SIG-M5 treated with dmso at 0.1 percent for 504 hours (cell line): ENCODE measurements at regions not wholly inside any gene's neighbourhood (a gene's known extent, or its start where the extent isn't known, plus 50 kb on each side); places are given as distances from the start of the nearest gene placed in this dataset.

Experiments used
- DNase-seq: peaks from one replicate; lab custom pipeline; 2025; ENCODE audit not compliant: unreplicated experiment; lab: John Stamatoyannopoulos, UW

DNA sequence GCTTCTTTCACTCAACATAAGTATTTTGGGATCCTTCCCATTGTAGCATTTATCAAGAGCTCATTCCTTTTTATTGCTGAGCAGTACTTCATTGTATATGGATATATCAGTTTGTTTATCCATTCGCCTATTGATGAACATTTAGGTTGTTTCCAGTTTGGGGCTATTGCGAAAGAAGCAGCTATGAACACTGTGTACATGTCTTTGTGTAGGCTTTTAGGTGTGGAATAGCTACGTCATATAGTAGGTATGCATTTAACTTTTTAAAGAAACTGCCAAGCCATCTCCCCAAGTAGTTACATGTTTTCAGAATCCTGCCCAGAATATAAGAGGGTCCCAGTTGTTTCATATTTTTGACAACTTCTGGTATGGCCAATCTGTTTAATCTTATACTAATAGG, 468.1 kb downstream of the IPMK start:
- no peak for DNase-seq

DNA sequence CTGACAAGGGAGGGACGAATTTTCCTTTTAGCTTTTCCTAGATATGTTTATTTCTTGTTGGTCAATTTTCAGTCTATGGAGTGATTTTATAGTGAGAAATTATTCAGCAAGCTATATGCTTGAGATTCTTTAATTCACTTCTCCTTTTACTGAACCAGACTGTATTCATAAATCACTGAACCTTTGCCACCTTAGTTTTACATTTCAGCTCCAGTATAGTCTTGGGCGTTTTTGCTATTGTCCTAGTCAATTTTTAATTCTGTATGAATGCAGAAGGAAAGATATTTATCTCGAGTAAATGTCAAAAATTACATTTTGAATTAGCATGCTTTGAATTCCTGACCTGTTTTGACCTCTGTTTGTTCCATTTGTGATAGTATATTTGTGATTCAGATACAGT, 468.9 kb downstream of the IPMK start:
- DNase-seq = no peak

DNA sequence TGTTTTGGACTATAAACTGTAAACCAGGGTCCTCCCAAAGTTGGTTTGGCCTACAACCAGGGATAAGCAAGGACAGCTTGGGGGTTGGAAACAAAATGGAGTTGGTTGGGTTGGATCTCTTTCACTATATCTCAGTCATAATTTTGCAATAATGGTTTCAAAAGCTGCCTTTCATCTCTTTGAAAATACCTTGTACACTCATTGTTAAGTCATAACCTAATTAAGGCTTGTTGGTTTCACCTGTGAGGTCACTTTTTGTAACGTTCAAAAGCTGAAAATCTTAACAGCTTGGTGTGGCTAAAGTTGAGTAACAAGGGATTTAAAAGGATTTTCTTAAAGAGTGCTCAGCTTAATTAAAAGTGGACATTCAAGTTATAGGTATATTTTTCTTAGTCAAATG, 476.1 kb downstream of the IPMK start:
- no peak for DNase-seq

DNA sequence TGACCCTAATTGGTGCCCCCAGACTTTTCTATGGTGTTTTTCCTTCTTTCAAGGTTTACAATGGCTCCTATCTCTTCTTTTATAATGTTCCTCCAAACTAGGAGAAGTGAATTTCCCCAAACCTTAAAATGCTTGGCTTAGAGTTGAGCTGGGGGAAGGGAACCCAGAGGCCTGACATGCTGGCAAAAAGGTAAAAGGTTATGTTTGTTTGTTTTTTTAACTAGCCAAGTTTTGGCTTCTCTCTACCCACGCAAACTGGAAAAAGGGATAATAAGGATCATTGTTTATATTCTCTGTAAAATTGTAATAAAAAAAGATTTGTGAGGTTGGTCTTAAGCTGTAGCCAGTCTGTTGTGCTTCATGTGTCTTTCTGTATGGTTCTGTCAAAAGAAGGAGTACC, 477.0 kb downstream of the IPMK start:
- no peak for DNase-seq

DNA sequence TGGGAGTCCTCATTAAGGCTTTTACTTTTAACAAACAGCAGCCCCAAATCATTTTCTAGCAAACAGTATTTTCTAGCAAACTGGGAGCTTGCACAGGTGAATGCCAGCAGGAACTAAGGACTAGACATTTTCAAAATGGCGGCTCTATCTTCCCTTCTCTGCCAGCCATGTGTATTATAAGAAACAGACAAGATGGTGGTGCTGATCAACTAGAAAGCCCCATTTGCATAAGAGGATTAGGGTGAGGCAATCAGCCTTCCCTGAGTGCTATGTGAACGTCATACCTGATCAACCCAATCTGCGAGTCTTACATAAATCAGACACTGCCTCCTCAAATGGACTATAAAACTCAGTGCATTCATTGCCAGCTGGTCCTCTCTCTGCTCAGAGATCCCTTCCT, 479.6 kb downstream of the IPMK start:
- DNase-seq = no peak

DNA sequence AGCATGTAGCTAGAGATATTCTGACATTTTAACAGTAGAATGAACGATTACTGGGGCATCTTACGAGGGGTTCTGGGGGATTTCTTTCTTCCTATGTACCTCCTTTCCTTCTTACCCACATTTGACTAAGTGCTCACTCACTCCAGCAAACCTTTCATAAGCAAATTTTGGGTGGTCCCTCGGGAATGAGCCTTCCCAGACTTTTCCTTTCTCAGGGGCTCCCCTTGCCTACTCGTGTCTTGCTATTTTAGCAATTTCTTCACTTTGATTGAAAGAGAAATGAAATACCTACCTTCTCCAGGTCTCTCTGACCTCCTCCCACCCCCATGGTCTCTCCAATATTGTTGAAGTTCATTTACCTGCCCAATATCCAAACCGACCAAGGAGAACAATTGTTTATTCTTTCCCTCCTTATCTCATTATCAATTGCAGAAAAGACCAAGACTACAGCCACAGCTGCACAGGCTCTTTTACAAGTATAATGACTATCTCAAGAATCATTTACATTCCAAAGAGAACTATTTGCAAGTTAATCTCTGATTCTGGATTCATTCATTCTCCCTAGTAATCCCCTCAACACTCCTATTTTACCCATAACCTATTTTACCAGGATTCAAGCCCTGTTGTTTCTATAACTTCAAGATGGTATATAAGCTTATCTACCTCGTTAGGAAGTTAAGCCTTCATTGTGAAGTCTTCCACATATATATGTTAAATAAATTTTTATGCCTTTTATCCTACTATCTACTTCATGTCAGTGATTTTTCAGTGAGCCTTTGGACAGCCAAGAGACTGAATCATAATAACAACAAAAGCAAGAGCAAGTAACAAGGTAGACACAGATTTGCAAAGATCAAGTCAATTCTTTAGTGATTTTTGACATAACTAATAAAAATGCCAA, 480.6 kb downstream of the IPMK start:
- no peak for DNase-seq

DNA sequence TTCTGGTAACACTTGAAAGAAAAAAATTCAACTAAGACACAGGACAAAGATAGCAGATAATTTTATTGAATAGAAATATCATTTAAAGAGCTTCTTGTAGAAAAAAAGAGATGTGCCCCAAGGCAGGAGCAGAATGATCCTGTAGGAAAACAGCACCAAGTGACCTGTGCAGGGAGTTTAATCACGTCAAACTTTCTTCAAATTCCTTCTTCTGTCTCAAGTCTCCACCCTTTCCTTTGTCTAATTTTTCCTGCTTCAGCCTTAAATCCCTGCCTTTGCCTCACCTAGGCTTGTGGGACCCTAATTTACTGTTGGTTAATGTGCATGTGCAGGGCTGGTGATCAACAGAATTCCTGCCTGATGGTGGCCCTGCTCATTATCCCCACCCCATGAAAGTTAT, 481.4 kb downstream of the IPMK start:
- DNase-seq = no peak

DNA sequence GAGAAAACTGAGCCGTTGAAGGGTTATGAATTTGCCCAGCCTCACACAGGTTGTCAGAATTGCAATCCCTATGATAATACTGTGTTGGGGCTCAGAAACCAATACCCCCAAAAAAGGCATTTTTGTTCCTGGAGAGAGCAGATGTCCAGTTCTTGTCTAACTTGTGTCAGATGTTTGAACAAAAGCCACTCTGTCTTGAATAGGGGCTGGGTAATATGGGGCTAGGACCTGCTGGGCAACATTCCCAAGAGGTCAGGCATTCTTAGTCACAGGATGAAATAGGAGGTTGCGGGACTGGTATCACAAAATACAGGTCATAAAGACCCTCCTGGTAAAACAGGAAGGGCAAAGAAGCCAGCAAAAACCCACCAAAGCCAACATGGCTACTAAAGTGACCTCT, 482.1 kb downstream of the IPMK start:
- DNase-seq = no peak

DNA sequence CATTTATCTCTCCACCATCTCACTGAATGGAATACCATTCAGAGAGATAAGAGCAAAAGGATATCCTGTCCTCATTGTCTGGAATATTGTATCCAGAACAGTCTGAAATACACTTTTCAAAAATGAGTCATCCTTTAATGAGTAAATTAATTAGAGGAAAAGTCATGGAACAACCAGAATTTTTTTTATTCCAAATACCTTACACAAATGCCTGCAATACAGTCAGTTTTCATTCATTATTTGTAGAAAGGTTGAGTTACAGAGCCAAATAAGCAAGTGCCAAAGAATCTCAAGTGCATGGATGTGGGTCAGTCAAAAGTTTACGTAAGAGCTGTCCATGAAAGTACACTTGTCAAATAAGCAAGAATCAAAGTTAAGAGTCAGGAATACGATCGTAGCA, 482.6 kb downstream of the IPMK start:
- DNase-seq = no peak

DNA sequence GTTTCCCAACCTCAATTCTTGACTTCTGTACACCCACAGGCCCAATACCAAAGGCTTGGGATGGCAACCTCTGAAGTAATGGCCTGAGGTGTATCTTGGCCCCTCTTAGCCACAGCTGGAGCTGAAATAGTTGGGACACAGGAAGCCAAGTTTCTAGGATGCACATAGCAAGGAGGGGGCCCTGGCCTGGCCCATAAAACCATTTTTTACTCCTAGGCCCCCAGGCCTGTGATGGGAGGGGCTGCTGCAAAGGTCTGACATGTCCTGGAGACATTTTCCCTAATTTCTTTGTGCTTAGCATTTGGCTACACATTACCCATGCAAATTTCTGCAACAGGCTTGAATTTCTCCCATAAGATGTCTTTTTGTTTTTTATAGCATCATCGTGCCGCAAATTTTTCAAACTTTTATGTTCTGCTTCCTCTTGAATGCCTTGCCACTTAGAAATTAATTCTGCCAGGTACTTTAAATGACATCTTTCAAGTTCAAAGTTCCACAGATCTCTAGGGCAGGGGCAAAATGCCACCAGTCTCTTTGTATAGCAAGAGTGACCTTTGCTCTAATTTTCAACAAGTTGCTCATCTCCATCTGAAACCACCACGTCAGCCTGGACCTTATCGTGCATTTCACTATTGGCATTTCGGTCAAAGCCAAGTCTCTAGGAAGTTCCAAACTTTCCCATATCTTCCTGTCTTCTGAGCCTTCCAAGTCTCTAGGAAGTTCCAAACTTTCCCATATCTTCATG, 490.8 kb downstream of the IPMK start:
- DNase-seq = no peak

DNA sequence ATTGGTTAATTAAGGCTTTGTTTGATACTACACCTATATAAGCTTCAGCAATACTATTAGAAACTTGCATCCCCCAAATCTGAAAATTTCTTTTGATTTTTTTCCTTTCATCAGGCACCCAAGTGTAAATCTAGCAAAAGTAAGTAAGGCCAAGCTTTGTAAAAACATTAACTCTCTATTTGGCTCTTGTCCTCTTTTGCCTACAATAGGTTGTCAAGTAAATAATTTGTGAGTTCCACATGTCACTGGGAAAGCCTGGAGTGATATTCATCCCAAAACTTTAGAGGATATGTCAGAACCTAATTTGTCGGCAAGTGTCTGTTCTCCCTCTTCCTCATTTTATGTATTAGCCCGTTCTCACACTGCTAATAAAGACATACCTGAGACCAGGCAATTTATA, 492.4 kb downstream of the IPMK start:
- DNase-seq = no peak

DNA sequence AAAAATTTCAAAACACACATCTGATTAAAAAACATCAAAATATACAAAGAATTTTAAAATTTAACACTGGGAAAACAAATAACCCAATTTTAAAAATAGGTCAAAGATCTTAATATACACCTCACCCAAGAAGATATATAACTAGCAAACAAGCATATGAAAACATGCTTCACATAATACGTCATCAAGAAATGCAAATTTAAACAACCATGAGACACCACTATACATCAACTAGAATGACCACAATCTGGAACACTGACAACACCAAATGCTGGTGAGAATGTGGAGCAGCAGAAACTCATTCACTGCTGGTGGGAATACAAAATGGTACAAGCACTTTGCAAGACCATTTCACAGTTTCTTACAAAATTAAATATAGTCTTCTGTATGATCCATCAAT, 498.4 kb downstream of the IPMK start:
- no peak for DNase-seq

DNA sequence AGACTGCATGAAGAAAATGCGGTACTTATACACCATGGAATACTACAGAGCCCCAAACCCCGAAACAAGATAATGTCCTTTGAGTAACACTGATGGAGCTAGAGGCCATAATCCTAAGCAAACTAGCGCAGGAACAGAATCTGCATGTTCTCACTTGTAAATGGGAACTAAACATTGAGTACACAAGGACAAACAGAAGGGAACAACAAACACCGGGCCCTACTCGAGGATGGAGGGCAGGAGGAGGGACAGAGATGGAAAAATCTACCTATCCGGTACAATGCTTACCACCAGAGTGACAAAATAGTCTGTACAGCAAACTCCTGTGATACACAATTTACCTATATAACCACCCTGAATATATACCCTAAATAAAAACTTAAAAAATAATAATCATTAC, 507.9 kb downstream of the IPMK start:
- no peak for DNase-seq

DNA sequence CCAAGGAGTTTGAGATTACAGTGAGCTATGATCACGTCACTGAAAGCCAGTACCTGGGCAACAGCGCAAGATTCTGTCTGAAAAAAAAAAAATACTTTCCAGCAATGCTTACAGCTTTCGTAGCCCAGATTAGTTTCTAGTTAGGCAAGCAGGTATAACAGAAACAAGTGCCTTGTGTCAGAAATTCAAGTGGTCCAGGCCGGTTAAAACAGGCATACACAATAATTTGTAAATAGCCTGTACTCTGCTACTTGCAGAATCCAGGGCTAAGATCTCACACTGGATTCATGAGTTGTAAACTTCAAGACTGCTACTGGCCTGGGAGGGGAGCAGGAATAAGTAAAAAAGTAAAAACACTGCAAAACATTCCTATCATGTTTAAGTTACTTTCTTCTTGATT, 512.9 kb downstream of the IPMK start:
- DNase-seq = no peak

DNA sequence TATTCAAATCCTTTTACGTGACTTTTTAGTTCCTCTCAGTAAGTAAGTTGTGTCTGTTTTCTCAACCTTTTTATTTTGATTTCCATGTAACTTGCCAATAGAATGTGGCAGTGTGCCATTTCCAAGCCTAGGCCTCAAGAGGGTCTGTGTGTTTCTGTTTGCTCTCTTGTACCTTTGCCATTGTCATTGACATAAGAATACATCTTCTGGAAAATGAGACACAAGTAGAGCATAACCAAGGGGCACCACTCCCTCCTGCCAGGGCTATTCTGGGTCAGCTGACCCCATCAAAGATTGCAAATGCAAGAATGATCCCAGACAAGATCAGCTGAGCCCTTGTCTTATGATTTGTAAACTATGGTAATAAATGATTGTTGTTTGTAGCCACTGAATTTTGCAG, 524.0 kb downstream of the IPMK start:
- no peak for DNase-seq

DNA sequence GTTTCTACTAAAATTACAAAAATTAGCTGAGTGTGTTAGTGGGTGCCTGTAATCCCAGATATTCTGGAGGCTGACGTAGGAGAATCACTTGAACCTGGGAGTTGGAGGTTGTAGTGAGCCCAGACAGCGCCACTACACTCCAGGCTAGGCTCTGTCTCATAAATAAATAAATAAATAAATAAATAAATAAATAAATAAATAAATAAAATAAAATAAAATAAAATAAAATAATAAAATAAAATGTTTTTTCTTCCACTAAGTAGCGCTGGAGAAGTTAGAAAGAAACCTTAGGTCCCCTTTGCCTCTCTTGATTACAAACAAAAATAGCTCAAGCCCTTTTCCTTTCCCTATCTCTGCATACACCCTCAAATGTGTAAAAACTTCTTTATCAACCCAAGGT, 525.9 kb downstream of the IPMK start:
- no peak for DNase-seq

DNA sequence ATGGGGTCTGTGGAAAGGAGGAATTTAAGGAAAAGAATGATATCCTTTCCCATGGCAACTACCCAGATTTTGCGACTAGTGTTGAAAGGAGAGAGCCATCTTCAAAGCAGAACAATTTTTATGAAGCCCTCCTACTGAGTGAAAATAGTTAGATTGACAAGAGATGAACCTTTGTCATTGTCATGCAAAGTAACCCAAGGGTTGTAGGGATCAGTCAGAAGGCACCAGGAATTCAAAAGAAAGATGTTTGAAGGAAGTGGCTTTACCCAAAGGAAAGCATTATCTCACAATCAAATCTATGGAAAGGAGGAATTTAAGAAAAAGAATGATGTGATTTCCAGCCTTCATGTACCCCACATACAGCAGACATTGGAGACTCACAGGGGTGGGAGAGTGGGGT, 544.4 kb downstream of the IPMK start:
- no peak for DNase-seq

DNA sequence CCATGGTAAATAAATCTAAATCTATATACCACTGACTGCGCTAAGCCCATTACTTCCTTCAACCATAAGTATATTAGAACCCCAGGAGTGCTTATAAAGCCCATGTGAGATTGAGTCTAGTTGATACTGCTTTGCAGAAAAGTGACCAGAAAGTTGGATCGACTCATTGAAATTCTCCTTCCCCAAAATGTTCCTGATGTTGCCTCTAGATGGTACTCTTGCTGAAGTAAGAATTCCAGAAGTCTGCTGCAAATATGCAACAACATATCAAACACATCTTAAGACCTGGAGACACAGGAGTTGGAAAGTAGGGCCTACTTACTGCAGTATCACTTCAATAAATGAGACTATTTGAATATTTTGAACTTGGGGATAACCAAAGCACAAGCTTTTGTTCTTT, 550.8 kb downstream of the IPMK start:
- DNase-seq = peak; percentile 4

DNA sequence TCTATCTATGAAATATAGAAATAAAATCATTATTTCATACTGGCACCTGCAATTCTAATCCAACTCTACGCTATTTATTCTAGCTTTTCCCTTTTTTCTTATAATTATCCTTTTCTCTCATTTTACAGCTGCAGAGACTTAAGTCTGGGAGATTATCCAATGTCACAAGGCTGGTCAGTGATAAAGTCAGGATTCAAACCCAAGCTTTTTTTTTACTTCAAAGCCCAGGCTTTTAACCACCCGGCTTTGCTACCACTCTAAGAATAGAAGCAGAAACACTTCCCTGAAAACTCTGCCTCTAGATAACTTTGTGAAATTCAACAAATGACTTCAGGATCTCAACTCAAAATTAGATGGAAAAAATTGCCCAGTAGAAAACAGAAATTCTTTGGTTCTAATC, 552.5 kb downstream of the IPMK start:
- no peak for DNase-seq

DNA sequence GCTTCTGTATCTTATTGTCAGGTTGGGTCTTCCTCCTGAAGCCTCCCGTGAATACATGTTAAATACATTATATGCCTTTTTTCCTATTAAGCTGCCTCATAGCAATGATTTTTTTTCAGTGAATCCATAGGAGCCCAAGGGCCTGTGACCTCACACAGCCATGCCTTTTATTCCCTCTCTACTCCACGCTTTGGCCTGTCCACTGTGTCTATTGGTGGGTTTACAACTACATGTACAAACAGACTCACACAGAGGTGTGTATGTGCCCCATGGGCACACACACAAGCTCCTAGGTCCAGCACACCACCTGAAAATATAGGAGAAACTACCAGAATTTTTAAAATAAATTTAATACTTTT, 560.4 kb downstream of the IPMK start:
- DNase-seq = no peak

DNA sequence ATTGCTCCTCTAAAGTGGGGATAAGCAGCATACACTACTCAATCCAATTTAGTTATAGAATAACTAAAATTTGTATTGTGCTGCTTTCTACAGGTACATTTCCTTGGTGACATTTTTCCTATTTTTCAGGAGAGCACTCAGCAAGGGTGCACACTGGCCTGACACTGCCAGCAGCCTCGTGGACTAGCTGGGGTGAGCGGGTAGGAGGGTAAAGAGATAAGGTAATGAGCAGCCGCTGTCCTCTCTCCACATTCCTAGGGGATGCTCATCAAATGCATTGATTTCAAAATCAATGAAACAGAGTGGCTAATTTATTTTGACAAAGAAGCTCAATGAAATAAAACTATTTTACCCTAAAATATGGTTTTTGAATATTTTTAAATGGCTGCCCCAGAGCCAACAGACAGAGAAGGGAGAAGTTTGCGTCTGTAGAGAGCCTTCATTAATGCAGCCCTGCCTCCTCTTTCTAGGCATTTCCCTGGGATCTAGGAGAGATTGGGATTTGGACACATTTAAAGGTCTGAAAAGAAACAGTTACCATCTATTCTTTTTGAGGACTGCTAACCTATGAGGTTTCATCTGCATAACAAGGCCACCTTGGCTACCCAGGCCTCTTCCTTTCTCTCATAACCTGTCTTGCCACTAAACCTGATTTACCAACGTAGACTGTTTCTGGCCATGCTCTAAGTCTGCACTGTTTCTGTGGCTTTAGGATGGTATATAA, 561.0 kb downstream of the IPMK start:
- no peak for DNase-seq

DNA sequence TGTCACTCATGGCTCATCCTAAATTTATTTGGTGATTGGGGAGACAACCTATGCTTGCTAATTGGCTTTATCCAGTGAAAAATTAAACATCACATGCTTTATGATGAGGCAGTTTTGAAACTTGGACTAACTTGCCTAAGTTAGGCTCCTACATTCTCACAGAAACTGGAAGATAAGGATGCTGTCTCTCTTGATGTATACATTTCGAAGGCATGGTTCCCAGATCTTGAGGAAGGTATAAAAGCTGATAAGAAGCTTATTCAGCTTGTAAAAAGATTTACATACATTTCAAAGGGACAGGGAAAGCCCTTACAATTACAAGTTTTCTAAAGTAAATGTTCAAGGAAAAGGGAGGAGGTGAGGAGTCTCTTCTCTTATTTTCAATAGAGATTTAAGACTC, 561.7 kb downstream of the IPMK start:
- DNase-seq = no peak
